ENCODE measurements at regions not wholly inside any gene's neighbourhood (a gene's known extent, or its start where the extent isn't known, plus 50 kb on each side); places are given as distances from the start of the nearest gene placed in this dataset.

- TF ChIP-seq FOXM1 (IDR thresholded peaks at IDR 0.05; ENCODE audit: low read depth) (no peak), SIN3A (IDR thresholded peaks at IDR 0.05; ENCODE audit: borderline replicate concordance, low read depth, low read length) (no peak), YY1 (IDR thresholded peaks at IDR 0.05; ENCODE audit: low read depth) (no peak), SMC3 (IDR thresholded peaks at IDR 0.05; ENCODE audit: low read depth, low read length) (no peak), CTCF (IDR thresholded peaks at IDR 0.05) (no peak), GABPA (IDR thresholded peaks at IDR 0.05; ENCODE audit: low read depth) (no peak), EP300 (IDR thresholded peaks at IDR 0.05; ENCODE audit: borderline replicate concordance in 1 of 2, low read depth in 1 of 2, low read length in 1 of 2) (no peak), FOXJ3 (CRISPR knock-in tag; IDR thresholded peaks at IDR 0.05) (no peak), USF2 (IDR thresholded peaks at IDR 0.05; ENCODE audit: borderline replicate concordance, low read depth, low read length) (no peak), MAX (IDR thresholded peaks at IDR 0.05; ENCODE audit: low read depth) (no peak), REST (IDR thresholded peaks at IDR 0.05; ENCODE audit: low read depth, low read length) (no peak)
Measured at GRCh38 chr20:6562111-6562510, 205.4 kb upstream of the BMP2 start.

All from SK-N-SH (cell line).